PC-3 (cell line): ENCODE measurements at regions not wholly inside any gene's neighbourhood (a gene's known extent, or its start where the extent isn't known, plus 50 kb on each side); places are given as distances from the start of the nearest gene placed in this dataset.

ENCODE experiments used
- CTCF ChIP-seq: fragments of 300-600 bp; sonication (generic); conservative IDR thresholded peaks from 2 replicates; pipeline ENCODE4 v1.5.1; 2017; ENCODE audit warnings: antibody characterized with exemption, low read depth, mild to moderate bottlenecking, low read length
- EZH2 ChIP-seq: fragments of 300-600 bp; sonication (generic); IDR thresholded peaks from one replicate; pipeline ENCODE4 v1.6.1; 2017; ENCODE audit warnings: antibody characterized with exemption, mild to moderate bottlenecking, low read length; ENCODE audit not compliant: unreplicated experiment

GRCh38 chr18:72147830-72148229 lies 396.3 kb downstream of the CBLN2 start:
- TF ChIP-seq CTCF (no peak), EZH2 (no peak)
